Kidney epithelial cell (primary cell): ENCODE measurements at regions not wholly inside any gene's neighbourhood (a gene's known extent, or its start where the extent isn't known, plus 50 kb on each side); places are given as distances from the start of the nearest gene placed in this dataset.

Source experiments
- DNase-seq: peaks from one replicate; pipeline ENCODE4 v3.0.0-alpha.2; 2010; ENCODE audit warnings: low read depth
- H3K27me3 ChIP-seq: 2 replicates; pipeline ENCODE4 v1.6.0; 2011; ENCODE audit warnings: low read length; ENCODE audit not compliant: control insufficient read depth, insufficient read depth
- H3K36me3 ChIP-seq: 2 replicates; pipeline ENCODE4 v1.5.1; 2011; ENCODE audit warnings: low read length; ENCODE audit not compliant: control insufficient read depth, insufficient read depth
- H3K4me3 ChIP-seq: 2 replicates; pipeline ENCODE4 v1.5.1; 2011; ENCODE audit warnings: low read depth, mild to moderate bottlenecking, control low read depth, low read length
- TF ChIP-seq, protein P1 (sequence below): IDR thresholded peaks from 2 replicates; pipeline ENCODE4 v1.5.1; 2011; ENCODE audit warnings: mild to moderate bottlenecking, moderate library complexity, low read length, control low read depth, inconsistent platforms; ENCODE audit not compliant: insufficient read depth, poor library complexity, severe bottlenecking

- TF ChIP-seq, protein P1, sequence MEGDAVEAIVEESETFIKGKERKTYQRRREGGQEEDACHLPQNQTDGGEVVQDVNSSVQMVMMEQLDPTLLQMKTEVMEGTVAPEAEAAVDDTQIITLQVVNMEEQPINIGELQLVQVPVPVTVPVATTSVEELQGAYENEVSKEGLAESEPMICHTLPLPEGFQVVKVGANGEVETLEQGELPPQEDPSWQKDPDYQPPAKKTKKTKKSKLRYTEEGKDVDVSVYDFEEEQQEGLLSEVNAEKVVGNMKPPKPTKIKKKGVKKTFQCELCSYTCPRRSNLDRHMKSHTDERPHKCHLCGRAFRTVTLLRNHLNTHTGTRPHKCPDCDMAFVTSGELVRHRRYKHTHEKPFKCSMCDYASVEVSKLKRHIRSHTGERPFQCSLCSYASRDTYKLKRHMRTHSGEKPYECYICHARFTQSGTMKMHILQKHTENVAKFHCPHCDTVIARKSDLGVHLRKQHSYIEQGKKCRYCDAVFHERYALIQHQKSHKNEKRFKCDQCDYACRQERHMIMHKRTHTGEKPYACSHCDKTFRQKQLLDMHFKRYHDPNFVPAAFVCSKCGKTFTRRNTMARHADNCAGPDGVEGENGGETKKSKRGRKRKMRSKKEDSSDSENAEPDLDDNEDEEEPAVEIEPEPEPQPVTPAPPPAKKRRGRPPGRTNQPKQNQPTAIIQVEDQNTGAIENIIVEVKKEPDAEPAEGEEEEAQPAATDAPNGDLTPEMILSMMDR: no peak
- H3K36me3 ChIP-seq: no peaks in the 10 kb centered on the region
- DNase-seq: peak; percentile 53
- no peak overlapping the region for H3K4me3 ChIP-seq
- no peaks in the 10 kb centered on the region for H3K27me3 ChIP-seq
These were observed 257.8 kb upstream of the IPO5 start for GRCh38 chr13:97695684-97696083.

DNA sequence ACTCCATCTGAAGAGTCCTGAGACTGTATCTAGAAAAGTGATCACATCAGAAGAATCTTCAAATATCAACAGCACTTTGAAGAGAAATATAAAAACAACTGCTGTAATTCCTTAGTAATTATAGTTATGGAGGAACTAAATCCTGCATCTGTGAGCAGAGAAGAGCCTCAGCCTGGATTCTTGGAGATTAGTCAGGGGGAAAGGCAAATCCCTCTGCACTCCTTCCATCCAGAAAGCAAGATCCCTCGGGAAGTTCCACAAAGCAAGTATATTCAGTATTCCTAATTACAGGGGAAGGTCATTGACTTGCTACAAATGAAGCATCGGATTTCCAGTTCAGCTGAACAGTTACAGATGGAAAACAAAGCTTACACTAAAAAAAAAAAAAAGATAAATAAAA, 256.6 kb upstream of the IPO5 start:
- Histone ChIP-seq H3K27me3 (no peaks in the 10 kb centered on the region), H3K4me3 (no peak overlapping the region), H3K36me3 (no peaks in the 10 kb centered on the region)
- TF ChIP-seq, protein P1: no peak
- no peak for DNase-seq

DNA sequence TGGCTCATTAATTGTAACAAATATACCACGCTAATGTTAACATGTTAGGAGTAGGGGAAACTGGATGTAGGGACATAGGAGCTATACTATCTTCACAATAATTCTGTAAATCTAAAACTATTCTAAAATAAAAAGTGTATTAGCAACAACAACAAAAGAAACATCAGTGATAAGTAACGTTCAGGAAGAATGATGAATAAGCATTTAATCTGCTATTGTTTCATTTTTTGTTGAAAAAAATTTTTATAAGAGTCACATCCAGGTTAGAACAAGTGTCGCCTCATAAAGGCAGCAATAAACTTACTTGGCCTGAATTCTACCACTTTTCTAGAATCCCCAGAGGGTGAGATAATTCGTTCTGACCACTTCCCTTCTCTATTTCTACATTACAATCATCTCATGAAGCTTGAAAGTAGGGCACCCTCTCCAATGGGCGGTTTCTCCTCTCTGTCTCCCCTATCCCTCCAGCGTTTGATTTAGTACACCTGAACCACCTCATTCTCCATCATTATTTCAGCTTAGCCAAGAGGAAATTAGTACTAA, 253.1 kb upstream of the IPO5 start:
- no peak for DNase-seq
- Histone ChIP-seq H3K4me3 (no peak overlapping the region), H3K36me3 (no peaks in the 10 kb centered on the region), H3K27me3 (no peaks in the 10 kb centered on the region)
- TF ChIP-seq, protein P1: no peak

- DNase-seq: no peak
- Histone ChIP-seq H3K4me3 (no peak overlapping the region), H3K36me3 (no peaks in the 10 kb centered on the region), H3K27me3 (no peaks in the 10 kb centered on the region)
- TF ChIP-seq, protein P1: no peak
These were observed 250.9 kb upstream of the IPO5 start for GRCh38 chr13:97702614-97703013.

GRCh38 chr13:97710797-97711196, 242.7 kb upstream of the IPO5 start:
- no peak for DNase-seq
- H3K4me3 ChIP-seq: no peak overlapping the region
- H3K36me3 ChIP-seq: no peaks in the 10 kb centered on the region
- TF ChIP-seq, protein P1: no peak
- H3K27me3 ChIP-seq: no peaks in the 10 kb centered on the region

DNA sequence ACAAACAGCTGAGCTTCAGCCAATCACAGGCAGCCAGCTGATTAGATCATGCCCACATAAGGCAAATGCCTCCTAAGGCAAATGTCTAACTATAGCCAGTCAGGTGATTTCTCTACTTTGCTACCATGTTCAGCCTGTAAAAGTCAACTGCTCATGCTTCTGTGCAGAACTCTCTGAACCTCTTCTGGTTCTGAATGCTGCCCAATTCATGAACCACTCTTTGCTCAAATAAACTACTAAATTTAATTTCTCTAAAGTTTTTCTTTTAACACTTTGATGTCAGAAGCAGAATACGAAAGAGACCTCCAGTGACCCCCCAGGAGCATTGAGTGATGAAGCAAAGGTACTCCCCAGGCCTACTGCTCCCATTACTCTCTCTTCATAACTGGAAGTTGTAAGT, 240.7 kb upstream of the IPO5 start:
- no peak for DNase-seq
- Histone ChIP-seq H3K27me3 (no peaks in the 10 kb centered on the region), H3K36me3 (no peaks in the 10 kb centered on the region), H3K4me3 (no peak overlapping the region)
- TF ChIP-seq, protein P1: no peak
